Stimulated activated CD4-positive, alpha-beta T cell treated with anti-CD3 and anti-CD28 coated beads, Interleukin-4, amount 100 ng/mL, for 48 hours (primary cell): ENCODE measurements at regions not wholly inside any gene's neighbourhood (a gene's known extent, or its start where the extent isn't known, plus 50 kb on each side); places are given as distances from the start of the nearest gene placed in this dataset.

Experiments used
- DNase-seq, 2 donors: peaks; one replicate each; pipeline ENCODE4 v3.0.0-alpha.2; 2020; ENCODE audit warnings: low read depth in 2 of 2

- DNase-seq: no peak
Observed at GRCh38 chr6:9484686-9485085, 930.2 kb downstream of the TFAP2A start.

- DNase-seq: no peak
Observed at GRCh38 chr6:9484091-9484490, 930.8 kb downstream of the TFAP2A start.

DNA sequence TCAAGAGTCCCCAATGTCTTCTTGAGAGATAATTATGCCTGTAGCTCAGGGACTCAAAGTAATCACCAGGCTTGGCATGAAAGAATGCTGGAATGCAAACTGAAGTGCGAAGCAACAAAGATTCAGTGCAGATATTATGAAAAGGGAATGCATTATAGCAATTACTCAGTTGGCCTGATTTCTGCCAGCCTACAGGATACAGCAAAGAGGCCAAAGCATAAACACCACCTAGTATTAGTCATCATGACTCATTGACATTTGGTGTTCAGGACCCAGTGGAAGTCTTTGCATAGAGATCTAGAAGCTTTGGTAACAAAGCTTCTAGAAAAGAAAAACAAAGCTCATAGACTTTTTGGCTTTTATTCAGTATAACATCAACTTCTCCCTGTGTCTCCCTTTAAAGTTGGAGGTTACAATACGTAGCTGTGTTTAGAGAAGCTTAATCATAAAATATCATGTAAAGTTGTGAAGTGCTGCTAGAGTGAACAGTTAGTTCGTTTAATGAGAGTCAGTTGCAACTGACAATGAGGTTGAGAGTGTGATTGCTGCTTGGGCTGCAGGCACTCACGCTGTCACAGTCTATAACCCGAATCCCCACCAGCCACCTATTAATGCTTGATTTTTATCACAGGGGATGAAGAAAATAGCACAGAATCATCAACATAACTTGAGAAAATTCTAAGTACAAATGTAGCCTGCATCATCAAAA is 932.7 kb downstream of the TFAP2A start:
- no peak for DNase-seq

GRCh38 chr6:9481292-9482029 is 933.4 kb downstream of the TFAP2A start:
- DNase-seq: no peak

DNA sequence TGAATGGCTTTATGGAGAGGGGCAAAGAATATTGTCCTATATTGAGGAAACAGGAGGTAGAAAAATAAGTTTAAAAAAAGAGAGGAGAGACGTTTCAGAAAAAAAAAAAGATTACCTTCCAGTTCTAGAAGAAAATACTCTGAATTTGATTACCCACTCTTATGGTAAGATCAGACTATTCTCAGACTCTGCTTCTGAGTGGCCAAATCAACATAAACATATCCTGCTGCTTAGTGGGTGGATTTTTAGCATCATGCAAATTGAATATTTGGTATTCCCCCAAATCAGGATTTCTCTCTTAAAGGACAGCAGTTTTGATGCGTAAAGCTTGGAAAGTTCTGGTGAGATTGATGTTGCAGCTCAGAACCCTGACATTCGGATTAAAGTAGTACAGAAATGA is 946.6 kb downstream of the TFAP2A start:
- DNase-seq: no peak

DNA sequence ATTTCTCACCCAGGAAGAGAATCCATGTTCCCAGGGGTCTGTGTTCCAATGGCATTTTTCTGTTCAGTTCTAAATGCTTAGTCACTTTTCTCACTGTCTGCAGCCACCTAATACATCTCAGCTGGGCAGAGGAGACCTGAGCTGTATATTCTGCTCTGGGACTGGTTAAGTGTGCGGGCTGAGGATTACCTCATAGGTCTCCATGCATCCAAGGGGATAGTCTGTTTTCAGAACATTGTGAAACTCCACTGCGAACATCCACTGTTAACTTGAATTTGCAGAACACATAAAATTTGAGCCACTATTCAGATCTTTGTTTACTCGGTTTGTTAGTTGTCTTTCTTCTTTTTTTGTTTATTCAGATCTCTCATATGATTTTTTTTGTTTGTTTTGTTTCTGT is 947.1 kb downstream of the TFAP2A start:
- no peak for DNase-seq

GRCh38 chr6:9464583-9464982 is 950.3 kb downstream of the TFAP2A start:
- DNase-seq: no peak

GRCh38 chr6:9463311-9463710 is 951.6 kb downstream of the TFAP2A start:
- no peak for DNase-seq

DNA sequence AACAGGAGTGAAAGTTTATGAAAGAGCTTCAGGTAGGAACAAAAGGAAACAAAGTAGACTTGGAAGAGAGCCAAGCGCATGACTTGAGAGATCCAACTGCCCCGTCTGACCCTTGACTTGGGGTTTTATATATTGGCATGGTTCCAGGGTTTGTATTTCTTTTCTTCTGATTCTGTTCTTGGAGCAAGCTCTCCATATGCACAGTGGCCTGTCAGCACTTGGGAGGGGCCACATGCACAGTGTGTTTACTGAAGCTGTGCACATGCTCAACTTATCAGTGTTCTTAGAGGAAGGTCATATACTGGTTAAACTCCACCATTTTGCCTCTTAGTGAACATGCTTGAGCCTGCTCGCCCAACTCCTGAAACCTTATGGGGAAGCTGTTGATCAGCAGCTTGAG is 953.7 kb downstream of the TFAP2A start:
- no peak for DNase-seq

DNA sequence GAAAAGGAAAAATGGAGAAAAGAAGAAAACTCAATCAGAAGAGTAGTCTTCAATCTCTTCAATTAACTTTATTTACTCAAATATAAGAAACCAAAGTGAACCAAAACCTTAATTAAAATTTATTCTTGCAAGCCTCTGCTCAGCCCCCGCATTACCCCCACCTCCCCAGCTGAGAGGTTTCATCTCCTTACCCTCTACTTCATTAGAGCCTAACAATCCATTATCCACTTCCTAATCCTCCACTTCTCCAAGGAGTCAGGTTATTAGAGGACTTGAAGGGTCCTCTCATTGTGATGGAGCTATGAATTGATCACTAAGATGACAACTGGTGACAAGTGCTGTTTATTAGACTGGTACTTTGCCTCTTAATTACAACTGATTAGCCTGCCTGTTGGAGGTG is 956.5 kb downstream of the TFAP2A start:
- DNase-seq: no peak

GRCh38 chr6:9455864-9456658 is 958.8 kb downstream of the TFAP2A start:
- no peak for DNase-seq

- no peak for DNase-seq
Observed at GRCh38 chr6:9439621-9440330, 975.1 kb downstream of the TFAP2A start.

- no peak for DNase-seq
Observed at GRCh38 chr6:9437836-9438235, 977.0 kb downstream of the TFAP2A start.

GRCh38 chr6:9435281-9435680 is 979.6 kb downstream of the TFAP2A start:
- no peak for DNase-seq

- no peak for DNase-seq
Observed at GRCh38 chr6:9431945-9432344, 982.9 kb downstream of the TFAP2A start.

DNA sequence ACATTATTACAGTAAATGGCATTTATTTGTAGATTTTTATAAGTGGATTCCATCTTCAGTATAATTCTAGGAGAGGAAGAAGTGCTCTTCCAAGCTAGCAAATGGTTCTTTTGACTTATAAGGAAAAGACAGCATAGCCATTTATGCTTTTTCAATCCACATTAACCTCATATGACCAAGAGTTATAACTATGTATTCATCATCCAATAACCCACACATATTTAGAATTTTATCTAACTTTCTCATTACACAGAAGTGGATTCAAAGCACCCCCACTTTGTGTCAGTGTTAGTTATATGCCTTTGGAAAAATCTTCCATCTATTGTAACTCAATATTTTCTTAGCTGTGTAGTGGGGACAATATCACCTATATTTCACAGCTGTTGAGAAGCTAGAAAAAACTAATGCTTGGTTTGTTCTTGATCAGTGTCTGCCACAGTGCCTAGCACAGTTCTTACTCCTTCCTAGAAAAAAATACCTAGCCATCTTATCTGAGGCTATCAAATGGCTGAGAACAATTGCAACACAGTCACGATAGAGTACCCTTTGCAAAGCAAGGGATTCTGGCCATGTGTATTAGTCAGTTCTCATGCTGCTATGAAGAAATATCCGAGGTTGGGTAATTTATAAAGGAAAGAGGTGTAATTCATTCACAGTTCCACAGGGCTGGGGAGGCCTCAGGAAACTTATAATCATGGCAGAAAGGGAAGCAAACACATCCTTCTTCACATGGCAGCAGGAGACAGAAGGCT is 986.3 kb downstream of the TFAP2A start:
- no peak for DNase-seq

DNA sequence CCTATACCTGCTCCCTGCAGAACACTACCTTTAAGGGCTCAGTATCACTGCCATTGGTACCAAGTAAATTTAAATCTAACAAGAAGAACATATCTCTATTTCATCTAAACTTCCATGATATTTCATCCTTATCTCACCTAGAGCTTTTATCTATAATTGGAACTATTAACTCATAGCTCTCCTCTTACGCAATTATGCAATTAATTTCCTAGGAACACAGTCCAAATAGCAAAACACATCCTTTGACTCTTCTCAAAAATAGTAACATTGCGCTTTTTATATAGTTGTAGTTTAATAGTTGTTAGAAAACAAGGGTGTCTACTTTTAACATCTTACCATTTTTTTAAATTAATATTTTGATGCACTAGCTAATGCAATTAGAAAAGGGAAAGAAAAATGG is 986.8 kb upstream of the SLC35B3 start:
- DNase-seq: no peak

- no peak for DNase-seq
Observed at GRCh38 chr6:9420316-9421015, 985.1 kb upstream of the SLC35B3 start.

DNA sequence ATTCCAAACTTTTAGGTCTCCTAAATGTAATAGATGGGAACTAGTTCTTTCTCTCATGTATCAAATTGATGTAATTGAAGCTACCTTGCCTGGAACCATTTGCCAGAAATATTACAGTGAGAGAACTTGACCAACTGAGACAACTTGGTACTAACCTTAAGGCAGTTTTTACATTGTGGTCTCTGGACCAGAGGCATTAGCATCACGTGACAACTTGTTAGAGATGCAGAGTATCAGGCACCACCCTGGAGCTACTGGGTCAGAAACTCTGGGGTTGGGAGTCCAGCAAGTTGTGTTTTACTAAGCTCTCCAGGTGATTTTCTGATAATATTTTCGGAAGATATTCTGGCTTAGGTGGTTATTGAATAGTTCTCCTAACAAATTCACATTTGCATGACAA is 982.1 kb upstream of the SLC35B3 start:
- no peak for DNase-seq

- no peak for DNase-seq
Observed at GRCh38 chr6:9412951-9413559, 977.7 kb upstream of the SLC35B3 start.
